ENCODE measurements at regions not wholly inside any gene's neighbourhood (a gene's known extent, or its start where the extent isn't known, plus 50 kb on each side); places are given as distances from the start of the nearest gene placed in this dataset.

DNA sequence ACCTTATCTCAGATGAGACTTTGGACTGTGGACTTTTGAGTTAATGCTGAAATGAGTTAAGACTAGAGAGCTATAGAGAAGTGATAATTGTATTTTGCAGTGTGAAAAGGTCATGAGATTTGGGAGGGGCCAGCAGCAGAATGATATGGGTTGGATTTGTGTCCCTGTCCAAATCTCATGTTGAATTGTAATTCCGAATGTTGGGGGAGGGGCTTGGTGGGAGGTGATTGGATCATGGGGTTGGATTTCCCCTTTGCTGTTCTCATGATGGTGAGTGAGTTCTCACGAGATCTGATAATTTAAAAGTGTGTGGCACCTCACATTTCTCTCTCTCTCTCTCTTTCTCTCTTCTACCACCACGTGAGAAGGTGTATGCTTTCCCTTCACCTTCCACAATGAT, 777.8 kb upstream of the LUZP2 start:
- TF ChIP-seq, protein P1, sequence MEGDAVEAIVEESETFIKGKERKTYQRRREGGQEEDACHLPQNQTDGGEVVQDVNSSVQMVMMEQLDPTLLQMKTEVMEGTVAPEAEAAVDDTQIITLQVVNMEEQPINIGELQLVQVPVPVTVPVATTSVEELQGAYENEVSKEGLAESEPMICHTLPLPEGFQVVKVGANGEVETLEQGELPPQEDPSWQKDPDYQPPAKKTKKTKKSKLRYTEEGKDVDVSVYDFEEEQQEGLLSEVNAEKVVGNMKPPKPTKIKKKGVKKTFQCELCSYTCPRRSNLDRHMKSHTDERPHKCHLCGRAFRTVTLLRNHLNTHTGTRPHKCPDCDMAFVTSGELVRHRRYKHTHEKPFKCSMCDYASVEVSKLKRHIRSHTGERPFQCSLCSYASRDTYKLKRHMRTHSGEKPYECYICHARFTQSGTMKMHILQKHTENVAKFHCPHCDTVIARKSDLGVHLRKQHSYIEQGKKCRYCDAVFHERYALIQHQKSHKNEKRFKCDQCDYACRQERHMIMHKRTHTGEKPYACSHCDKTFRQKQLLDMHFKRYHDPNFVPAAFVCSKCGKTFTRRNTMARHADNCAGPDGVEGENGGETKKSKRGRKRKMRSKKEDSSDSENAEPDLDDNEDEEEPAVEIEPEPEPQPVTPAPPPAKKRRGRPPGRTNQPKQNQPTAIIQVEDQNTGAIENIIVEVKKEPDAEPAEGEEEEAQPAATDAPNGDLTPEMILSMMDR (IDR thresholded peaks at IDR 0.05) = no peak
- TF ChIP-seq ZFX (IDR thresholded peaks at IDR 0.05; ENCODE audit: borderline replicate concordance) = no peak
- H3K27ac ChIP-seq = no peak overlapping the region

DNA sequence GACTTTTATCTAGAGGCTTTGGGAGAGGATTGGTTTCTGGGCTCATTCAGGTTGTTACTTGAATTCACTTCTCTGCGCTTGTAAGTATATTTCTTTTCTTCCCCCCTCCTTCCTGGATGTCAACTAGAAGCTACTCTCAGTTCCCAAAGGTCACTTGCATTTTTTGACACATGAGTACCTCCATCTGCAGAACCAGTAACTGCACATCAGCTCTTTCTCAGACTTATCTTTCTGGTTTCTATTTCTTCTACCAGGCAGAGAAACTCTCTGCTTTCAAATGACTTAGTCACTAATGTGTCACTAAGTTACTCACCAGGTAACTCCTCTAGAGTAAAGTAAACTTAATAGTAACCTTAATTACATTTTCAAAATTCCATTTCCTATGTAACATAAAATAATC, 773.0 kb upstream of the LUZP2 start:
- no peak for TF ChIP-seq ZFX (IDR thresholded peaks at IDR 0.05; ENCODE audit: borderline replicate concordance)
- TF ChIP-seq, protein P1 (IDR thresholded peaks at IDR 0.05) = no peak
- no peak overlapping the region for H3K27ac ChIP-seq

DNA sequence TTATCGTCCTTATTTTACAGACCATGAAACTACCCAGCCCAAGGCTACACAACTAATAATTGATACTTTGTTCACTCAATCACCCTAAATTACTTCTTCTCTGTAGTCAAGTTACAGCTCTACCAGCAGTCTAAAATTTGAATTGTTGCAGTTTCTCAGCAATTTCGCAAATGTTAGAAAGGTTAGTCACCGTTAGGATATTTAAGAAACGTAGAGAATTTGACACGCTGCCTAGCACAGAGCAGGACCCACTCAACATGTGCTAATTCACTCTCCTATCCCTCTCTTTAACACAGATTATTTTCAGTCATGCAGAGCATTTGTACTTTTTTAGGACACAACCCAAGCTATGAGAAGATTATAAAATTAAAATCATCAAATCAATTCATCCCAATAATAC, 771.1 kb upstream of the LUZP2 start:
- no peak overlapping the region for H3K27ac ChIP-seq
- TF ChIP-seq ZFX (IDR thresholded peaks at IDR 0.05; ENCODE audit: borderline replicate concordance) = no peak
- TF ChIP-seq, protein P1 (IDR thresholded peaks at IDR 0.05) = no peak

DNA sequence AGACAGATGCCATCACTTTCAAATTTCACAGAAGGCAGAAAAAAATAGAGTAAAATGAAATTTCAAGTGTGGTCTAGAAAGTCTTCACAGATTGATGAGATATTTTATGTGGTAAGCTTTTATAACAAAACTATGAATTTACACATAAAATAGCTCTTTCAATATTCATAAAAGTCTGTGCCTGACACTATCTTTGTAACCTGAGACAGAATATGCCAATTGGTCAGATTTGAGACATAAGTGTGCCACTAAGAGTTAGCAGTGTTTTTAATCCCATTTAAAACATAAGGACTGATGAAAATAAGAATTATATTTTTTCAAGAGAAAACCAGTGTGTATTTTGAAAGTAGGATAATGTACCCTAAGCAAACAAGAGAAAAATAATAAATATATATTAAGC, 769.5 kb upstream of the LUZP2 start:
- no peak for TF ChIP-seq ZFX (IDR thresholded peaks at IDR 0.05; ENCODE audit: borderline replicate concordance)
- TF ChIP-seq, protein P1 (IDR thresholded peaks at IDR 0.05) = no peak

DNA sequence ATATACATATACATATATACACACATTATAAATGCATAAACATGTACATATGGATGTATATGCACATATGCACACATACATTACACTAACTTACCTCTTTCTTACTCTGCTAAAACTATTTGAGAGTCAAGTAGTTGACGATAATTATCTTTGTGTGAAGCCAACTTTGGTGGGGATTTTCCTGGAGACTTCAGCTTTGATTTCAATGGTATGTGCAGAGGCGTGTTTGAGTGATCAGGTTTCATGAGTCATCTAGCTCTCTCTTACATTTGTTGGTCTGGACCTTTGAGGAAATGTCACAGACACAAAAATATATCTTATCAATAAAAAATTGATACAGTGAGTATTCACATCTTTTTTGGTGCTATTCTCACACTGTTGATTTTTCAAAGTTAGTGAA, 769.1 kb upstream of the LUZP2 start:
- TF ChIP-seq, protein P1 (IDR thresholded peaks at IDR 0.05) = no peak
- TF ChIP-seq ZFX (IDR thresholded peaks at IDR 0.05; ENCODE audit: borderline replicate concordance) = no peak
- no peak overlapping the region for H3K27ac ChIP-seq

More for the DNA sequence above, 769.5 kb upstream of the LUZP2 start:
- H3K27ac ChIP-seq = no peak overlapping the region

DNA sequence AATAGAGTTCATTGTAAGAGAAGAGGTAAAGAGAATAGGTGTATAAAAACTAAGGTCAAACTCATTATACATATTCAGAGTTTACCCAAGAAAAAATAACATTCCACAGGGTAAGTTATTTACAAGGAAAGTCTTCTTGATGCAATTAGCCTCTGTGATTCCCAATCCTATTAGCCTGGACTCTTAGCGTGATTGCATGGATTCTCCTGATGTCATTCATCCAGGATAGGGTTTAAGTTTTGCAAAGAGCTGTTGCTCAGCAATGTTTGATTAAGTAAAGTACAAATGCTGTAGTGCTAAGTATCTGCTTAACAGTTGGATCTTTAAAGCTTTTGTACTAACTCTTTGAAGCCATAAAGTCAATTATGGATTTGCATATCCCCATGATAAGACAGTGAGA, 767.8 kb upstream of the LUZP2 start:
- TF ChIP-seq, protein P1 (IDR thresholded peaks at IDR 0.05) = no peak
- TF ChIP-seq ZFX (IDR thresholded peaks at IDR 0.05; ENCODE audit: borderline replicate concordance) = no peak

DNA sequence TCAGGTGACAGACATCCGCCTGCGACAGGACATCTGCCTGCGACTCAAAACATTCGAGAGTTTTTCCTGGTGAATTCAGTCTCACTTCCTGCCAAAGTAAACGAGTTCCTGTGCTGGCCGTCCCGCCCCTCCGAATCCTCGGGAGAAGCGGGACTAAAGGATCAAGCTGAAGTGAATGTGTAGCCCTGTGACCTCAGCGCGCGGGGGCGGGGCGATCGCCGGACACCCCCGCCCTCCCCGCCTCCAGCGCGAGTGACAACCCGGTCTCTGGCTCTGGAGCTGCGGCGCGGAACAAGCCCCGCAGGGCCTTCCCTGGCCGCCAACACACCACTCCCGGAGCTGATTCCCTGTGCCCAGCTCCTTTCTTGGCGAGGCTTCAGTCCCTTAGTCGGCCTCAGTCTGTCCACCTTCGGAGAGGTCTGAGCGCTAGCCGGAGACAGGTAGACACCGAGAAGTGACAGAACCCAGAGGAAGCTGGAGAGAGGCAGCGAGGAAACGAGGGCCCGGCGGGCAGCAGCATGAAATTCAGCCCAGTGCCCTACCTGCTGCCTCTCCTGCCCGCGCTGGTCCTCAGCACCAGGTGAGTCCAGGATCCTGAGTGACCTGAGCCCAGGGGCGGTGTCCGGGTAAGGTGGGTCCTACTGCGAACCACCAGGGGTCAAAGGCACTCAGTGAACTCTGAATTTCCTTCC, 766.4 kb upstream of the LUZP2 start:
- TF ChIP-seq ZFX (IDR thresholded peaks at IDR 0.05; ENCODE audit: borderline replicate concordance) = no peak
- TF ChIP-seq, protein P1 (IDR thresholded peaks at IDR 0.05) = no peak
- H3K27ac ChIP-seq = no peak overlapping the region

More for the DNA sequence above, 767.8 kb upstream of the LUZP2 start:
- no peak overlapping the region for H3K27ac ChIP-seq
